Suprapubic skin (tissue), 4 donors: ENCODE measurements at regions not wholly inside any gene's neighbourhood (a gene's known extent, or its start where the extent isn't known, plus 50 kb on each side); places are given as distances from the start of the nearest gene placed in this dataset.

Experiments used
- POLR2A ChIP-seq, 2 donors: fragments of 450-650 bp; IDR thresholded peaks; one replicate each; pipeline ENCODE4 v1.6.1; 2017; ENCODE audit warnings: antibody characterized with exemption in 2 of 2, mild to moderate bottlenecking in 2 of 2, moderate library complexity in 2 of 2
- POLR2AphosphoS5 ChIP-seq, 3 donors: sonication (generic); formaldehyde crosslinking; IDR thresholded peaks; one replicate each; pipeline ENCODE4 v1.6.1; 2017; ENCODE audit warnings: antibody characterized with exemption in 3 of 3
- TF ChIP-seq, protein P1 (sequence below), 2 donors: fragments of 200-600 bp in 1 of 2; fragments of 450-650 bp in 1 of 2; sonication (generic) in 1 of 2; IDR thresholded peaks; one replicate each; pipeline ENCODE4 v1.5.1; 2016 to 2019; ENCODE audit warnings: antibody characterized with exemption in 2 of 2, mild to moderate bottlenecking in 1 of 2, moderate library complexity in 1 of 2

DNA sequence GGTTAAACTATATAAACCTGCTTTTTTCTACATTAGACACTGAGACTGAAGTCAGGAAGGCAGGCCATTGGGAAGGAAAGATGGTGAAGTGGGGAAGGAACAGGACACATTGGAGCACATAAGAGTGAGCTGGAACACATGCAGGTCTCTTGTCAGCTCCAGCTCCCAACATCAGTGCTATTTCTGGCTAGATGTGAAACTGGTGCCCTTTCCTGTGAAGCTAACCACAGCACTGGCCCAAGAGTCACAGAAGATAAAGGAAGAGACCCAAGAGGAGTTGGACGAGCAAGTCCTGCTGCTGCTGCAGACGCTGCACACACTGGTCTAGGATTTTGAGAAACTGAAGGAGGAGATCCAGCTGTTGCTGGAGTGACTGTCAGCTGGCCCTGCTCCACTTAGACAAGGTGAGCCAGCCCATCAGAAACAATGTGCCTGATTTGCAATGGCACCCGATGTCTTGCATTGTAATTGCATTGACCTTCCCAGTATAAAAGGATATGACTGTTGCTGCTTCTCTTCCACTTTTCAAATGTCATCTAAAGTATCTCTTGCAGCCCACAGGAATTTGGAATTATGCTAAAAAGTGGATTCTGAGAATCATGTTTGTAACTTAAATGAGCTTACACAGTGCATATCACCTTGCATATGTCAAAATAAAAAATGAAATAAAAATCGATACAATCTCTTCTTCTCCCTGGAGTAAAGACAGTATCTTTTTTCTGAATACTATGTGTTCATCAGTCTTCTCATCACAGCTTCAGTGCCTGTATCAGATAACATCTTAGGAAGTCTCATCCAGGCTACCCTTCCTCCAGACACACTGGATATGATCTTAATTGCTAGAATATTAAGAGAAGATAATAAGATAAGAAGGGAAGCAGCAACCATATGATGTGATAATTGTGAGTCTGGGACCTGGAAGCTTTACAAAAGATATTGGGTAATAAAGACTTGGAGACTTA, 230.7 kb upstream of the SPRY2 start:
- TF ChIP-seq POLR2A (IDR thresholded peaks at IDR 0.05) (no peak), POLR2AphosphoS5 (IDR thresholded peaks at IDR 0.05) (no peak)
- TF ChIP-seq, protein P1, sequence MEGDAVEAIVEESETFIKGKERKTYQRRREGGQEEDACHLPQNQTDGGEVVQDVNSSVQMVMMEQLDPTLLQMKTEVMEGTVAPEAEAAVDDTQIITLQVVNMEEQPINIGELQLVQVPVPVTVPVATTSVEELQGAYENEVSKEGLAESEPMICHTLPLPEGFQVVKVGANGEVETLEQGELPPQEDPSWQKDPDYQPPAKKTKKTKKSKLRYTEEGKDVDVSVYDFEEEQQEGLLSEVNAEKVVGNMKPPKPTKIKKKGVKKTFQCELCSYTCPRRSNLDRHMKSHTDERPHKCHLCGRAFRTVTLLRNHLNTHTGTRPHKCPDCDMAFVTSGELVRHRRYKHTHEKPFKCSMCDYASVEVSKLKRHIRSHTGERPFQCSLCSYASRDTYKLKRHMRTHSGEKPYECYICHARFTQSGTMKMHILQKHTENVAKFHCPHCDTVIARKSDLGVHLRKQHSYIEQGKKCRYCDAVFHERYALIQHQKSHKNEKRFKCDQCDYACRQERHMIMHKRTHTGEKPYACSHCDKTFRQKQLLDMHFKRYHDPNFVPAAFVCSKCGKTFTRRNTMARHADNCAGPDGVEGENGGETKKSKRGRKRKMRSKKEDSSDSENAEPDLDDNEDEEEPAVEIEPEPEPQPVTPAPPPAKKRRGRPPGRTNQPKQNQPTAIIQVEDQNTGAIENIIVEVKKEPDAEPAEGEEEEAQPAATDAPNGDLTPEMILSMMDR (IDR thresholded peaks at IDR 0.05): no peak
